ENCODE measurements at regions not wholly inside any gene's neighbourhood (a gene's known extent, or its start where the extent isn't known, plus 50 kb on each side); places are given as distances from the start of the nearest gene placed in this dataset.

- CTCF ChIA-PET: no interaction called here
- no peak for ATAC-seq
- no peak for TF ChIP-seq REST (IDR thresholded peaks at IDR 0.05; ENCODE audit: insufficient read depth in 1 of 2, low read depth in 2 of 2, low read length in 1 of 2)
- TF ChIP-seq TCF7L2 (IDR thresholded peaks at IDR 0.05; ENCODE audit: low read depth, low read length): no peak
- TF ChIP-seq CTCF (IDR thresholded peaks at IDR 0.05): no peak
- no peak for TF ChIP-seq POLR2AphosphoS5 (IDR thresholded peaks at IDR 0.05; ENCODE audit: low read depth, low read length)
- no peak for TF ChIP-seq SIN3A (IDR thresholded peaks at IDR 0.05; ENCODE audit: borderline replicate concordance, insufficient read depth, low read depth, low read length)
Measured at GRCh38 chr21:27721675-27722074, 754.8 kb upstream of the ADAMTS5 start.

GRCh38 chr21:27719226-27719625, 752.3 kb upstream of the ADAMTS5 start:
- Histone ChIP-seq H3K27ac (ENCODE audit: low read length) (no peak overlapping the region), H3K36me3 (ENCODE audit: control insufficient read depth, insufficient read depth, low read length) (no peaks in the 10 kb centered on the region), H3K9me3 (ENCODE audit: control insufficient read depth, insufficient read depth, low read depth, low read length) (no peaks in the 10 kb centered on the region), H3K4me1 (ENCODE audit: control insufficient read depth, insufficient read depth, low read length) (no peaks in the 10 kb centered on the region), H3K27me3 (ENCODE audit: control insufficient read depth, insufficient read depth, low read length) (no peaks in the 10 kb centered on the region), H3K4me3 (ENCODE audit: low read depth in 2 of 2, low read length in 2 of 2) (no peak overlapping the region)
- in situ Hi-C loops (cut with HindIII; ENCODE audit: low pct_unique_long_range_greater_than_20kb, low sequenced_read_pairs): no loop called here
- ChIA-PET POLR2A (no interaction called here), CTCF (no interaction called here)
- ATAC-seq (no peak), DNase-seq (ENCODE audit: low read depth, low spot score) (no peak)
- no peak for TF ChIP-seq POLR2AphosphoS5 (IDR thresholded peaks at IDR 0.05; ENCODE audit: low read depth, low read length)
- TF ChIP-seq CTCF (IDR thresholded peaks at IDR 0.05): no peak
- TF ChIP-seq TCF7L2 (IDR thresholded peaks at IDR 0.05; ENCODE audit: low read depth, low read length): no peak
- no peak for TF ChIP-seq REST (IDR thresholded peaks at IDR 0.05; ENCODE audit: insufficient read depth in 1 of 2, low read depth in 2 of 2, low read length in 1 of 2)
- no peak for TF ChIP-seq SIN3A (IDR thresholded peaks at IDR 0.05; ENCODE audit: borderline replicate concordance, insufficient read depth, low read depth, low read length)
- no TSS peak for BruUV-seq (replicated peaks)
- intact Hi-C loops (cut with micrococcal nuclease; ENCODE audit: unreplicated experiment): no loop called here

More at GRCh38 chr21:27721675-27722074, 754.8 kb upstream of the ADAMTS5 start:
- no TSS peak for BruUV-seq (replicated peaks)
- in situ Hi-C loops (cut with HindIII; ENCODE audit: low pct_unique_long_range_greater_than_20kb, low sequenced_read_pairs): no loop called here
- Histone ChIP-seq H3K27ac (ENCODE audit: low read length) (no peak overlapping the region), H3K4me1 (ENCODE audit: control insufficient read depth, insufficient read depth, low read length) (no peaks in the 10 kb centered on the region), H3K9me3 (ENCODE audit: control insufficient read depth, insufficient read depth, low read depth, low read length) (no peaks in the 10 kb centered on the region), H3K27me3 (ENCODE audit: control insufficient read depth, insufficient read depth, low read length) (no peaks in the 10 kb centered on the region), H3K4me3 (ENCODE audit: low read depth in 2 of 2, low read length in 2 of 2) (no peak overlapping the region), H3K36me3 (ENCODE audit: control insufficient read depth, insufficient read depth, low read length) (no peaks in the 10 kb centered on the region)
- no peak for DNase-seq (ENCODE audit: low read depth, low spot score)
- POLR2A ChIA-PET: no interaction called here
- intact Hi-C loops (cut with micrococcal nuclease; ENCODE audit: unreplicated experiment): no loop called here
